Muscle layer of duodenum (tissue), 2 donors: ENCODE measurements at regions not wholly inside any gene's neighbourhood (a gene's known extent, or its start where the extent isn't known, plus 50 kb on each side); places are given as distances from the start of the nearest gene placed in this dataset.

ENCODE experiments used
- H3K27ac ChIP-seq: one replicate; pipeline ENCODE4 v1.7.0; 2013; ENCODE audit warnings: mild to moderate bottlenecking, low read length
- H3K27me3 ChIP-seq: one replicate; pipeline ENCODE4 v1.7.0; 2013; ENCODE audit warnings: low read depth, mild to moderate bottlenecking, control low read depth, low read length
- H3K36me3 ChIP-seq, 2 donors: one replicate each; pipeline ENCODE4 v1.7.0; 2013; ENCODE audit warnings: low read length in 2 of 2, control low read depth in 1 of 2, mild to moderate bottlenecking in 1 of 2; ENCODE audit not compliant: insufficient read depth in 2 of 2, control insufficient read depth in 1 of 2
- H3K4me1 ChIP-seq, 2 donors: one replicate each; pipeline ENCODE4 v1.7.0; 2013; ENCODE audit warnings: low read length in 2 of 2, mild to moderate bottlenecking in 2 of 2, control low read depth in 1 of 2, moderate library complexity in 1 of 2; ENCODE audit not compliant: insufficient read depth in 2 of 2, control insufficient read depth in 1 of 2
- H3K4me3 ChIP-seq, 2 donors: one replicate each; pipeline ENCODE4 v1.7.0; 2013; ENCODE audit warnings: low read length in 2 of 2, low read depth in 1 of 2, mild to moderate bottlenecking in 1 of 2
- H3K9me3 ChIP-seq, 2 donors: one replicate each; pipeline ENCODE4 v1.7.0; 2013; ENCODE audit warnings: low read length in 2 of 2, control low read depth in 1 of 2, mild to moderate bottlenecking in 1 of 2; ENCODE audit not compliant: control insufficient read depth in 1 of 2
- donor health status: healthy.

GRCh38 chr14:61128382-61129167 is 147.5 kb downstream of the SLC38A6 start:
- no peaks in the 10 kb centered on the region for H3K9me3 ChIP-seq
- peaks cover 10 to 25% of the 10 kb centered on the region in 2 donors for H3K4me1 ChIP-seq
- H3K4me3 ChIP-seq: no peak overlapping the region
- no peaks in the 10 kb centered on the region for H3K36me3 ChIP-seq
- H3K27ac ChIP-seq: no peak overlapping the region
- H3K27me3 ChIP-seq: no peaks in the 10 kb centered on the region

DNA sequence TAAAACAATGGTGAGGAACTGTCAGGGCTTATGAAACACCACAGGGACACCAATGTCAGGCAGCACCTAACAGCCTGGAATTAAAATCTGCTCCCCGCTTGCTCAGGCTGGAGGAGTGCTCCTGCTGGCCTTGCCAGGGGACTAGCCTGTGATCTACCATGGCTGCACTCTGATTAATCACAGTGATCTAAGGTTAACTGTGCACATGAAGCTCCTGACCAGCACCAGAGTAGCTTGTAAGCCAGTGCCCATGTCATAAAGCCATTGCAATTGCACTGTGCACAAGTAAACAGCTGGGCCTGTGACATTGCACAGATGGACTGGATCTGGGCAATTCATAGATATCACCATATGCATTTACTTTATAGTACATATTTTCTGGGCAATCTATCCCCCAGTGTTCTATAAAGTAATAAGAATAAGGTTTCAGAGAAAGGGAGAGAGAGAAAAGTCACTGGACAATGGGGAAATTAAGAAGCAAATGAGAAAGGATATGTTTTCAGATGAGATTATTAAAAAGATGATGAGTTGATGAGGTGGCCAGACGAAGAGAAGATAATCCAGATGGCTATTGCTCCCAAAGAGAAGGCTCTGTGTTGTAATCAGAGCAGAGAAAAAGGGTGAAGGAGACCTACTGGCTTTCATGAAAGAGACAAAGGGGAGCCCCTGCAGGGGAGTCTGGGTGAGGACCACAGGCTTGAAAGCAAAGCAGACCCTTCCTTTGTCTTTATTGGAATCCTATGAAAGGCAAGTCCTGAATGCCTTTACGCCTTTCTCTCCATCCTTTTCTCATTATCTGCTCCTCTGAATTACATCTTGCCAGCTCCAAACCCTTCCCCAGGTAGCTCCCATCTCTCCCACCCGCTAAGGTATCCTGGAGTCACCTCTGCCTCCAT is 145.8 kb downstream of the SLC38A6 start:
- peaks cover 10 to 24% of the 10 kb centered on the region in 2 donors for H3K4me1 ChIP-seq
- H3K9me3 ChIP-seq: no peaks in the 10 kb centered on the region
- no peaks in the 10 kb centered on the region for H3K36me3 ChIP-seq
- H3K4me3 ChIP-seq: no peak overlapping the region
- no peaks in the 10 kb centered on the region for H3K27me3 ChIP-seq
- no peak overlapping the region for H3K27ac ChIP-seq

GRCh38 chr14:61125867-61126572 is 145.0 kb downstream of the SLC38A6 start:
- no peaks in the 10 kb centered on the region for H3K9me3 ChIP-seq
- H3K4me3 ChIP-seq: no peak overlapping the region
- no peaks in the 10 kb centered on the region for H3K36me3 ChIP-seq
- H3K4me1 ChIP-seq: peaks cover 10 to 20% of the 10 kb centered on the region in 2 donors
- H3K27me3 ChIP-seq: no peaks in the 10 kb centered on the region
- no peak overlapping the region for H3K27ac ChIP-seq

GRCh38 chr14:61125041-61125866 is 144.2 kb downstream of the SLC38A6 start:
- Histone ChIP-seq H3K4me3 (no peak overlapping the region), H3K27me3 (no peaks in the 10 kb centered on the region), H3K4me1 (peaks cover 10 to 20% of the 10 kb centered on the region in 2 donors), H3K36me3 (no peaks in the 10 kb centered on the region), H3K9me3 (no peaks in the 10 kb centered on the region), H3K27ac (no peak overlapping the region)

- H3K27me3 ChIP-seq: no peaks in the 10 kb centered on the region
- H3K4me1 ChIP-seq: peaks cover 10 to 20% of the 10 kb centered on the region in 2 donors
- no peaks in the 10 kb centered on the region for H3K36me3 ChIP-seq
- H3K9me3 ChIP-seq: no peaks in the 10 kb centered on the region
- no peak overlapping the region for H3K27ac ChIP-seq
- H3K4me3 ChIP-seq: no peak overlapping the region
Observed at GRCh38 chr14:61122862-61123261, 141.8 kb downstream of the SLC38A6 start.

DNA sequence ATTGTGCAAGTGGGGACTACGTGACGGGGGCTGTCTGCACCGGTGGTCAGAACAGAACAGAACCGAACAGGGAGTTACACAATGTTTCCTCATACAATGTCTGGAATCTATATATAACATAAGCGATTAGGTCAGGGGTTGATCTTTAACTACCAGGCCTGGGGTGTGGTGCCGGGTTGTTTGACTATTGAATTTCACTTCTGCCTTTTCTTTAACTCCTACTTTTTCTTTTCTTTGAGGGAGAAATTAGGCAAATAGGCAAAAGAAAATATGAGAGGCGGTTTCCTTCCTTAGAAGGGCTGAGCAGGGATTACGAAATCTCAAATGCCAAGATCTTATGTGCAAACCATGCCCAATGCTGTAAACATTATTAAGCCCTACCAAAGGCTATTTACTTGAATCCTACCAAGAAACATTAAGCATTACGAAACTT is 140.3 kb downstream of the SLC38A6 start:
- Histone ChIP-seq H3K4me1 (peaks cover 9 to 15% of the 10 kb centered on the region in 2 donors), H3K9me3 (no peaks in the 10 kb centered on the region), H3K4me3 (no peak overlapping the region), H3K27me3 (no peaks in the 10 kb centered on the region), H3K36me3 (no peaks in the 10 kb centered on the region), H3K27ac (no peak overlapping the region)

DNA sequence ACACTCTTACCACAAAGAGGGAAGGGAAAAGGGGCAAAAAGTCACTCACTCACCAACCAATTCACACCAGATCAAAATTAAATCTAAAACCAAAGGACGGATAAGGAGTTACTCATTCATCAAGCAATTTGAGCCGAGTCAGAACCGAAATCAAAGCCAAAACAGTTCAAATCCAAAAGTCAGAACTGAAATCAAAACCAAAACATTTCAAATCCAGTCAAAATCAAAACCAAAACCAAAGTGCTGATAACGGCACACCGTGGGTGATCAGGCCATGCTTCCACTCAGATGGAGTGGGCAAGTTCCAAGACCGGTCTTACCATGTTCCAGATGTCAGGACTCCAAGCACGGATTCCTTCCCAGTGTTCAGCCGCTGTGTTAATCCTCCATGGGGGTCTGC is 139.5 kb downstream of the SLC38A6 start:
- H3K27ac ChIP-seq: no peak overlapping the region
- no peaks in the 10 kb centered on the region for H3K36me3 ChIP-seq
- H3K9me3 ChIP-seq: no peaks in the 10 kb centered on the region
- peaks cover 1 to 7% of the 10 kb centered on the region in 2 donors for H3K4me1 ChIP-seq
- H3K4me3 ChIP-seq: no peak overlapping the region
- no peaks in the 10 kb centered on the region for H3K27me3 ChIP-seq

GRCh38 chr14:61119006-61119405 is 138.0 kb downstream of the SLC38A6 start:
- Histone ChIP-seq H3K27me3 (no peaks in the 10 kb centered on the region), H3K27ac (no peak overlapping the region), H3K36me3 (peaks cover 0 to 3% of the 10 kb centered on the region in 2 donors), H3K4me1 (peaks cover 0 to under 1% of the 10 kb centered on the region in 2 donors), H3K9me3 (peaks cover 0 to 6% of the 10 kb centered on the region in 2 donors), H3K4me3 (no peak overlapping the region)

DNA sequence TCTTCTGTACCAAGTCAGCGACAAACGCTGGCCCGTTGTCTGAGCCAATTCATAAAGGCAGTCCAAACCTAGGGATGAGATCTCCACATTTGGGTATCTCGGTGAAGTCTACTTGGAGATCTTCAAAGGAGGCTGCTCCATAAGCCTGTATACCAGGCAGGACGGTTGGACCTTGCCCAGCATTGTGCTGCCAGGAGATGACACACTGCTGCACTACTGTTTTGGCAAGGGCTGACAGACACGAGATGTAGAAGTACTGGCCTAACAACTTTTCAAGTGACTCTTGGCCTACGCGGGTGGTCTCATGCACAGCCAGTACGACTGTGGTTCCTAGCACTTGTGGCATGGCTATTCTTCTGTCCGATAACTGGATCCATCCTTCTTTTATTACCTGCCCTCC is 135.3 kb downstream of the SLC38A6 start:
- H3K27me3 ChIP-seq: no peaks in the 10 kb centered on the region
- peaks cover 0 to 3% of the 10 kb centered on the region in 2 donors for H3K36me3 ChIP-seq
- no peak overlapping the region for H3K4me3 ChIP-seq
- peaks cover 0 to 10% of the 10 kb centered on the region in 2 donors for H3K9me3 ChIP-seq
- no peaks in the 10 kb centered on the region for H3K4me1 ChIP-seq
- H3K27ac ChIP-seq: no peak overlapping the region

GRCh38 chr14:61113561-61114225 is 132.6 kb downstream of the SLC38A6 start:
- Histone ChIP-seq H3K4me1 (no peaks in the 10 kb centered on the region), H3K4me3 (peak overlapping the region in 1 of 2 donors; percentile 13), H3K27ac (no peak overlapping the region), H3K9me3 (peaks cover 0 to 10% of the 10 kb centered on the region in 2 donors), H3K36me3 (peaks cover 0 to 3% of the 10 kb centered on the region in 2 donors), H3K27me3 (no peaks in the 10 kb centered on the region)
